ENCODE measurements at regions not wholly inside any gene's neighbourhood (a gene's known extent, or its start where the extent isn't known, plus 50 kb on each side); places are given as distances from the start of the nearest gene placed in this dataset.

DNA sequence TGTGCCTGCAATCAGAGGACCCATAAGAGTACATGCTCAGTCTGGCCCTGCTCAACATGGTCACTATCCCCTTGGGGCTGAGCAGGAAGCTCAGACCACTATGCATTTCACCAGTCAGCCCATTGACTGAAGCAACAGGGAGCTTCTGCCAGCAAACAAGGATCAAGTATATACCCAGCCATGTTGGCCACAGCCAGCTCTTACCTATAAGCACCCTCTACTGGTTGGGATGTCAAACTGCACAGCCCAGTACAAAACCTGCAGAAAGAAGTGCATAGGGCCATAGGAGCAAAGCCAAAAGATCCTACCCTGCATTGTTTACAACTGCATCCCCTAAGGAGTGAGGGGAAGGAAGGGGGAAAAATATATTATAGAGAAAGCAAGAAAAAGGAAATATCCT lies 214.4 kb upstream of the CPEB2 start:
- Mint-ChIP-seq H3K9me3 (peaks cover 12% of the 10 kb centered on the region), H3K4me1 (no peaks in the 10 kb centered on the region)
- H3K9ac ChIP-seq (ENCODE audit: extremely low read depth, low read length, poor library complexity, severe bottlenecking), result no peak overlapping the region

DNA sequence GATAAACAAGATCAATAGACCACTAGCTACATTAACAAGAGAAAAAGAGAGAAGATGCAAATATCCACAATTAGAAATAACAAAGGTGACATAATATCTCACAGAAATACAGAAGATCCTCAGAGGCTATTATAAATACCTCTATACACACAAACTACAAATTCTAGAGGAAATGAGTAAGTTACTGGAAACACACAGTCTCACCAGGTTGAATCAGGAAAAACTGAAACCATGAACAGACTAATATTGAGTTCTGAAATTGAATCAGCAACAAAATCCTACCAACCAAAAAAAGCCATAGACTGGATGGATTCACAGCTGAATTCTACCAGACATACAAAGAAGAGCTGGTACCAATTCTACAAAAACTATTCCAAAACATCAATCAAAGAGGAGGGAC lies 211.8 kb upstream of the CPEB2 start:
- Mint-ChIP-seq H3K4me1 (no peaks in the 10 kb centered on the region), H3K27ac (no peak overlapping the region), H3K4me3 (no peak overlapping the region), H3K27me3 (ENCODE audit: insufficient read depth) (no peaks in the 10 kb centered on the region), H3K9me3 (peaks cover 21% of the 10 kb centered on the region), H3K36me3 (ENCODE audit: low read depth) (no peaks in the 10 kb centered on the region)
- Histone ChIP-seq H3K27me3 (ENCODE audit: control insufficient read depth, insufficient read depth, low read length, poor library complexity, severe bottlenecking) (no peaks in the 10 kb centered on the region), H3K9me3 (ENCODE audit: control insufficient read depth, low read length) (peaks cover 15% of the 10 kb centered on the region), H3K27ac (ENCODE audit: low read depth, low read length) (no peak overlapping the region), H3K9ac (ENCODE audit: extremely low read depth, low read length, poor library complexity, severe bottlenecking) (no peak overlapping the region), H3K4me1 (ENCODE audit: control insufficient read depth, insufficient read depth, low read length) (no peaks in the 10 kb centered on the region), H3K4me3 (ENCODE audit: low read length) (no peak overlapping the region), H3K36me3 (ENCODE audit: control insufficient read depth, insufficient read depth, low read length) (no peaks in the 10 kb centered on the region)
- TF ChIP-seq, protein P1, sequence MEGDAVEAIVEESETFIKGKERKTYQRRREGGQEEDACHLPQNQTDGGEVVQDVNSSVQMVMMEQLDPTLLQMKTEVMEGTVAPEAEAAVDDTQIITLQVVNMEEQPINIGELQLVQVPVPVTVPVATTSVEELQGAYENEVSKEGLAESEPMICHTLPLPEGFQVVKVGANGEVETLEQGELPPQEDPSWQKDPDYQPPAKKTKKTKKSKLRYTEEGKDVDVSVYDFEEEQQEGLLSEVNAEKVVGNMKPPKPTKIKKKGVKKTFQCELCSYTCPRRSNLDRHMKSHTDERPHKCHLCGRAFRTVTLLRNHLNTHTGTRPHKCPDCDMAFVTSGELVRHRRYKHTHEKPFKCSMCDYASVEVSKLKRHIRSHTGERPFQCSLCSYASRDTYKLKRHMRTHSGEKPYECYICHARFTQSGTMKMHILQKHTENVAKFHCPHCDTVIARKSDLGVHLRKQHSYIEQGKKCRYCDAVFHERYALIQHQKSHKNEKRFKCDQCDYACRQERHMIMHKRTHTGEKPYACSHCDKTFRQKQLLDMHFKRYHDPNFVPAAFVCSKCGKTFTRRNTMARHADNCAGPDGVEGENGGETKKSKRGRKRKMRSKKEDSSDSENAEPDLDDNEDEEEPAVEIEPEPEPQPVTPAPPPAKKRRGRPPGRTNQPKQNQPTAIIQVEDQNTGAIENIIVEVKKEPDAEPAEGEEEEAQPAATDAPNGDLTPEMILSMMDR (conservative IDR thresholded peaks at IDR 0.05), result no peak
- DNase-seq, result no peak

More for the DNA sequence above, 214.4 kb upstream of the CPEB2 start:
- no peak overlapping the region for H3K27ac ChIP-seq (ENCODE audit: low read depth, low read length)
- no peaks in the 10 kb centered on the region for H3K27me3 ChIP-seq (ENCODE audit: control insufficient read depth, insufficient read depth, low read length, poor library complexity, severe bottlenecking)
- Mint-ChIP-seq H3K36me3 (ENCODE audit: low read depth) (no peaks in the 10 kb centered on the region), H3K4me3 (no peak overlapping the region), H3K27ac (no peak overlapping the region), H3K27me3 (ENCODE audit: insufficient read depth) (no peaks in the 10 kb centered on the region)
- TF ChIP-seq, protein P1 (conservative IDR thresholded peaks at IDR 0.05), result peak; percentile 81
- no peak overlapping the region for H3K4me3 ChIP-seq (ENCODE audit: low read length)
- DNase-seq, result peak; percentile 77
- H3K9me3 ChIP-seq (ENCODE audit: control insufficient read depth, low read length), result peaks cover 15% of the 10 kb centered on the region
- no peaks in the 10 kb centered on the region for H3K4me1 ChIP-seq (ENCODE audit: control insufficient read depth, insufficient read depth, low read length)
- H3K36me3 ChIP-seq (ENCODE audit: control insufficient read depth, insufficient read depth, low read length), result no peaks in the 10 kb centered on the region

DNA sequence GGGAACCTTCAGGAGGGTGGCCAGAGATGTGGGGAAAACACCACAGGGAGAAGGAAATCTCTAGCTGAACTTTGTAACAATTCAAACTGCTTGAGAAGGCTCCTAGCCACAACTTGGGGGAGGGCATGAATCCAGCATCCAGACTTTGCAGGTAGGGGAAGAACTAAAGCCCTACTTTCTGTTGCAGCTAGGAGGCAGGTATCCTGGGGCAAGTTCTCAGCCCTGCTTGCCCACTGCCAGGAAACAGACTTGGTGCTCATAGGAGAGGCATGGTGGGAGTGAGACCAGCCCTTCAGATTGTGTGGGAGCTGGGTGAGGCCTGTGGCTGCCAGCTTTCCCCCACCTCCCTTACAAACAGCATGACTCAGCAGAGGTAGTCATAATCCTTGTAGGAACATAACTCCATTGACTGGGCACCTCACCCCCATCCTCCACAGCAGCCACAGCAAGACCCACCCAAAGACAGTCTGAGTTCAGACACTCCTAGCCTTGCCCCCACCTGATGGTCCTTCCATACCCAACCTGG lies 209.5 kb upstream of the CPEB2 start:
- H3K36me3 ChIP-seq (ENCODE audit: control insufficient read depth, insufficient read depth, low read length), result no peaks in the 10 kb centered on the region
- Mint-ChIP-seq H3K27ac (no peak overlapping the region), H3K4me1 (no peaks in the 10 kb centered on the region), H3K27me3 (ENCODE audit: insufficient read depth) (no peaks in the 10 kb centered on the region), H3K4me3 (no peak overlapping the region), H3K36me3 (ENCODE audit: low read depth) (no peaks in the 10 kb centered on the region), H3K9me3 (peaks cover 34% of the 10 kb centered on the region)
- H3K27ac ChIP-seq (ENCODE audit: low read depth, low read length), result no peak overlapping the region
- TF ChIP-seq, protein P1 (conservative IDR thresholded peaks at IDR 0.05), result no peak
- H3K9me3 ChIP-seq (ENCODE audit: control insufficient read depth, low read length), result peaks cover 14% of the 10 kb centered on the region
- no peak overlapping the region for H3K9ac ChIP-seq (ENCODE audit: extremely low read depth, low read length, poor library complexity, severe bottlenecking)
- DNase-seq, result no peak
- no peak overlapping the region for H3K4me3 ChIP-seq (ENCODE audit: low read length)
- H3K4me1 ChIP-seq (ENCODE audit: control insufficient read depth, insufficient read depth, low read length), result no peaks in the 10 kb centered on the region
- no peaks in the 10 kb centered on the region for H3K27me3 ChIP-seq (ENCODE audit: control insufficient read depth, insufficient read depth, low read length, poor library complexity, severe bottlenecking)
